Activated CD8-positive, alpha-beta memory T cell treated with anti-CD3 and anti-CD28 coated beads for 24 hours (primary cell): ENCODE measurements at regions not wholly inside any gene's neighbourhood (a gene's known extent, or its start where the extent isn't known, plus 50 kb on each side); places are given as distances from the start of the nearest gene placed in this dataset.

Experiments
- DNase-seq: peaks from one replicate; pipeline ENCODE4 v3.0.0-alpha.2; 2020

GRCh38 chr6:12593771-12594529, 122.6 kb upstream of the PHACTR1 start:
- no peak for DNase-seq

- DNase-seq = no peak
These were observed 122.1 kb upstream of the PHACTR1 start for GRCh38 chr6:12594530-12594893.

GRCh38 chr6:12595161-12595811, 121.3 kb upstream of the PHACTR1 start:
- no peak for DNase-seq

- DNase-seq = no peak
These were observed 119.8 kb upstream of the PHACTR1 start for GRCh38 chr6:12596731-12597130.

- no peak for DNase-seq
These were observed 117.6 kb upstream of the PHACTR1 start for GRCh38 chr6:12598919-12599318.

GRCh38 chr6:12601881-12602280, 114.7 kb upstream of the PHACTR1 start:
- no peak for DNase-seq

GRCh38 chr6:12602342-12602741, 114.2 kb upstream of the PHACTR1 start:
- no peak for DNase-seq

- DNase-seq = no peak
These were observed 113.5 kb upstream of the PHACTR1 start for GRCh38 chr6:12602951-12603672.

GRCh38 chr6:12603673-12604049, 112.9 kb upstream of the PHACTR1 start:
- DNase-seq = no peak

- no peak for DNase-seq
These were observed 110.7 kb upstream of the PHACTR1 start for GRCh38 chr6:12605888-12606345.

- DNase-seq = no peak
These were observed 110.0 kb upstream of the PHACTR1 start for GRCh38 chr6:12606616-12607015.

- no peak for DNase-seq
These were observed 108.3 kb upstream of the PHACTR1 start for GRCh38 chr6:12608016-12608860.

GRCh38 chr6:12608874-12609273, 107.7 kb upstream of the PHACTR1 start:
- DNase-seq = no peak

GRCh38 chr6:12609751-12610150, 106.8 kb upstream of the PHACTR1 start:
- DNase-seq = no peak

- DNase-seq = no peak
These were observed 105.7 kb upstream of the PHACTR1 start for GRCh38 chr6:12610862-12611261.

- DNase-seq = no peak
These were observed 102.8 kb upstream of the PHACTR1 start for GRCh38 chr6:12613811-12614210.

GRCh38 chr6:12614456-12614855, 102.1 kb upstream of the PHACTR1 start:
- DNase-seq = no peak

GRCh38 chr6:12618296-12618695, 98.3 kb upstream of the PHACTR1 start:
- no peak for DNase-seq

- DNase-seq = no peak
These were observed 94.8 kb upstream of the PHACTR1 start for GRCh38 chr6:12621754-12622153.

GRCh38 chr6:12622566-12622965, 94.0 kb upstream of the PHACTR1 start:
- no peak for DNase-seq

GRCh38 chr6:12624142-12624837, 92.3 kb upstream of the PHACTR1 start:
- DNase-seq = no peak

- no peak for DNase-seq
These were observed 89.5 kb upstream of the PHACTR1 start for GRCh38 chr6:12627053-12627452.
